Motor neuron (in vitro differentiated cells): ENCODE measurements at regions not wholly inside any gene's neighbourhood (a gene's known extent, or its start where the extent isn't known, plus 50 kb on each side); places are given as distances from the start of the nearest gene placed in this dataset.
A peak's percentile ranks its signal among the peaks of the same experiment; 100 is the strongest.

Experiments used
- ATAC-seq, 8 experiments: fragments of 200-7000 bp; cut with Tn5 transposase; replicated peaks in 6 of 8; 2 replicates each; pipeline ENCODE4 v1.8.0; 2021; ENCODE audit warnings: mild to moderate bottlenecking in 8 of 8, moderate library complexity in 8 of 8
- H3K27ac ChIP-seq, 2 donors: fragments of 250-450 bp; sonication (Bioruptor Pico); 2 replicates each; pipeline ENCODE4 v1.9.0; 2021; ENCODE audit warnings: antibody characterized with exemption in 2 of 2, mild to moderate bottlenecking in 2 of 2, moderate library complexity in 1 of 2
- H3K4me1 ChIP-seq, 2 donors: fragments of 250-450 bp; sonication (Bioruptor Pico); replicated peaks in 1 of 2; 2 replicates each; pipeline ENCODE4 v1.6.1; 2021; ENCODE audit warnings: antibody characterized with exemption in 2 of 2, mild to moderate bottlenecking in 2 of 2, moderate library complexity in 1 of 2
- H3K4me3 ChIP-seq, 5 donors: fragments of 250-450 bp; sonication (Bioruptor Pico); 2 replicates each; pipeline ENCODE4 v1.9.0; 2021; ENCODE audit warnings: antibody characterized with exemption in 5 of 5, mild to moderate bottlenecking in 5 of 5, moderate library complexity in 4 of 5
- WGBS, 10 experiments: fragments of 450-650 bp; shearing (Covaris generic); methylation state at CpG; one replicate each; pipeline ENCODE4 v1.0.0; 2022; 5-methylcytosine and 5-hydroxymethylcytosine counted together
- in situ Hi-C, 9 experiments: fragments of 400-800 bp; cut with MboI; loops; one replicate each; pipeline ENCODE4 v1.15.0; 2021; ENCODE audit warnings: low sequenced_read_pairs in 9 of 9, low pct_unique_long_range_greater_than_20kb in 2 of 9; ENCODE audit not compliant: unreplicated experiment in 9 of 9

DNA sequence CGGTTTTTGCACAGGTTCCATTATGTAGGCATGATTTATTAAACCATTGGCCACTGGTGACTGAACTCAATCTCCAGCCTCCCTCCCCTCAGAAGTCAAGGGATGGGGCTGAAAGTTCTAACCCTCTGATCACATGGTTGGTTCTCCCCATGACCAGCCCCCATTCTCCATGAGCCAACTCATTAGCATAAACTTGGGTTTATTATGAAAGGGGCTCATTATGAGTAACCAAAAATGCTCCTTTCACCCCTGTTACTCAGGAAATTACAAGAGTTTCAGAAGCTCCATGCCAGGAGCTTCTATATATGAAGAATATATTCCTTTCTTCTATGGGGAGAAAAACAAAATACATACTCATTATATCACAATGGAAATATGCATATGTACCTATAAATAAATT lies 555.3 kb downstream of the HS3ST4 start:
- Histone ChIP-seq H3K27ac (no peak overlapping the region), H3K4me1 (no peaks in the 10 kb centered on the region), H3K4me3 (no peak overlapping the region)
- no peak for ATAC-seq
- WGBS, 10 experiments: 20 to 86% (median 43%) methylated on average over 1 of the region's 1 CpG; no CpG with 5 or more reads in 7 of the 10 experiments
- in situ Hi-C loops: no loop called here

DNA sequence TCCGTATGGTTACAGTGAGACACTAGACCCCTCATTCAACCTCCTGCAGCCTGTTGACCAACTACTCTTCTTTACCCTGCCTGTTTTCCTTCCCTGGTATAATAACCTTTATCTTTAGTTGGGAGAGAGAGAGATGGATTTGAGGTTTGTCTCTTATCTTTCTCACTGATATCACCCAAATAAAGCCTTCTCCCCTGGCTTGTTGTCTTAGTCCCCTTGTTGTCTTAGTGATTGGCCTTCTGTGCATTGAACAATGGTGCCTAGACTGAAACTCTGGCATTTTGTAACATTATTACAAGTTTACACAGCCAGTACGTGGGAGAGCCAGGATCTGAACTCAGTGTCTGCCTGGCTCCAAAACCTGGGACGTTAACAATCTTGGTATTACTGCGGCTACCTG lies 560.8 kb downstream of the HS3ST4 start:
- no peak overlapping the region for H3K4me3 ChIP-seq
- H3K4me1 ChIP-seq: no peaks in the 10 kb centered on the region
- no peak for ATAC-seq
- no peak overlapping the region for H3K27ac ChIP-seq
- WGBS, 10 experiments: 0 to 100% (median 42%) methylated on average over 1 to 4 of the region's 4 CpGs; no CpG with 5 or more reads in 1 of the 10 experiments
- in situ Hi-C loops: no loop called here

DNA sequence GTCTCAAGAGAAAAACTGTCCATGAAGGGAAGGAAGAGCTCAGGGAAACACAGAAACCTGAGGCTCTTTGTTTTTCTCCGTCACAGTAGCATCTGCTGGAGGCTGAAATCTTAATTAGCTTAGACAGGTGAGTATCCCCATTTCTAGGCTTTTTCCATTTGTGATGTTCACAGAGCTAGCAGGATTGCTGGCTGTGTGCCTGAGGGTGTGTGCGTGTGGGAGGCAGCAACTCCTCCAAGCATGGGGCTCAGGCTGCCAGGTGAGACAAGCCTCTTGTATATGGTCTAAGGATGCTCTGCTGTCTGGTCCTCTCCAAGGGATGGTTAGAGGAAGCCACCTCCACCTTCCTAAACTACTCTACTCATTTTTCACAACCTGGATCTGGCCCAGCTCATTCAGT lies 569.9 kb downstream of the HS3ST4 start:
- no peak for ATAC-seq
- 20 to 100% (median 68%) methylated on average over 1 to 2 of the region's 2 CpGs; no CpG with 5 or more reads in 6 of the 10 experiments for WGBS, 10 experiments
- Histone ChIP-seq H3K27ac (no peak overlapping the region), H3K4me3 (no peak overlapping the region), H3K4me1 (no peaks in the 10 kb centered on the region)
- in situ Hi-C loops: no loop called here

DNA sequence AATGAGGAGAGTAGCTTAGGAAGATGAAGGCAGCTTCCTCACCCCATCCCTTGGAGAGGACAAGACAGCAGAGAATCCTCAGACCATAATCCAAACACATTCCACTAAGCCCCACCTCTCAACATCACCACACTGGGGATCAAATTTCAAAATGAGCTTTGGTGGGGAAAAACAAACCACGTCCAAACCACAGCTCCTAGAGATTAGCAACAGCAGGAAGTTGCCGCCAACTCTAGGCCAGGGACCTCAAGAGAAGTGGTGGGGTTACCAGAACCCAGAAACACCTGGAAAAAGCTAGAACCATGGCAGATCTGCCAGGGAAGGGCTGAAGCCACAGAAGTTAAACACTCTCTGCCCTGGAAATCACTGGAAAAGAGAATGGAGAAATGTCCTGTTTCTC lies 571.6 kb downstream of the HS3ST4 start:
- in situ Hi-C loops: no loop called here

DNA sequence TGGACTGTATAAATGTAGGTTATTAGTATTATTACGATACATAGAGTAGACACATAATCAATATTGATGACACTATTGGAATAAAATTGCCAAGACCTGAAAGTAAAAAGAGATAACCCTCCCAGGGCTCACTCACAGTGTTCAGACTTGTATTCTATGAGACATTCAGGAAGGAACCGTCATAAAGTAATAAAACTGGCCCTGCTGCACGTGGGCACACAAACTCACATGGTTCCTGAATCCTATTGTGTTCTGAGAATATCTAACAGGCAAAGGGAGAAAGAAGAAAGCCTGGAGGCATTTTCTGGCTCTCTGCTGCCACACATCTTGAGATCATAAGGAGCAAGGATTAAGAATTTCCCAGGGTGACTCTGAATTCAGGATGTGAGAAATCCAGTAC lies 575.9 kb downstream of the HS3ST4 start:
- ATAC-seq: no peak
- 0 to 83% (median 37%) methylated on average over 1 to 3 of the region's 3 CpGs for WGBS, 10 experiments

More for the DNA sequence above, 571.6 kb downstream of the HS3ST4 start:
- no peak for ATAC-seq
- 0 to 60% (median 33%) methylated on average over 1 to 2 of the region's 2 CpGs; no CpG with 5 or more reads in 4 of the 10 experiments for WGBS, 10 experiments
- Histone ChIP-seq H3K4me3 (no peak overlapping the region), H3K4me1 (no peaks in the 10 kb centered on the region), H3K27ac (no peak overlapping the region)

DNA sequence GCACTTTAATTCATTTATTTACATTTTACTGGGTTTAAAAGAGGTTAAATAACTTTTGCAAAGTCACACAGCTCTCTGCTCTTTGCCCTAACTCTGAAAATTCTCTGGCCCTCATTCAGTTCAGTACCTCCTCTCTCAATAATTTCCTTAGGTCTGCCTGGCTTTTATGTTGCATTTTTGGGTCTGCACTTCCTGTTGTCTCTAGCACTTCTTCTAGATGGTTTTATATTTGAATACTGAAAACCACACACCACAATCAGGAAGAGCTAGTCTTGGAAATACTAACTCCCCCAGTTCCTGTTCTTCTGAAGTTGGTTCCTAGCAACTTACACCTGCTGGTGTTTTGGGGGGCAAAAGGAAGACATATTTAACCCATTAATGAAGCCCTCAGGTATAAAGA lies 577.9 kb downstream of the HS3ST4 start:
- in situ Hi-C loops: no loop called here
- no peak overlapping the region for H3K4me3 ChIP-seq
- no peak for ATAC-seq
- H3K27ac ChIP-seq: no peak overlapping the region
- H3K4me1 ChIP-seq: no peaks in the 10 kb centered on the region

More for the DNA sequence above, 575.9 kb downstream of the HS3ST4 start:
- Histone ChIP-seq H3K4me3 (no peak overlapping the region), H3K4me1 (no peaks in the 10 kb centered on the region), H3K27ac (no peak overlapping the region)
- in situ Hi-C loops: no loop called here

DNA sequence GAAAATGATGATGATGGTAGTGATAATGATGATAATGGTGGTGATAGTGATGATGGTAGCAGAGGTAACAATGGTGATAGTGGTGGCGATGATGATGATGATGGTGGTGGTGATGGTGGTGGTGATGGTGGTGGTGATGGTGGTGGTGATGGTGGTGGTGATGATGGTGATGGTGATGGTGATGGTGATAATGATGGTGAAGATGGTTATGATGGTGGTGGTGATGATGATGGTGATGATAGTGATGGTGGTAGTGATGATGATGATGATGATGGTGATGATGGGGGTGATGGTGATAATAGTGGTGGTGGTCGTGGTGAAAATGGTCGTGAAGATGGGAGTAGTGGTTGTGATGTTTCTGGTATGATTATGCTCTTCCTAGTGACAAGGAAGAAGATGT lies 581.8 kb downstream of the HS3ST4 start:
- 0 to 91% (median 36%) methylated on average over 1 to 3 of the region's 3 CpGs for WGBS, 10 experiments
- Histone ChIP-seq H3K27ac (no peak overlapping the region), H3K4me1 (peaks cover 0 to 10% of the 10 kb centered on the region in 2 donors), H3K4me3 (no peak overlapping the region)
- ATAC-seq: no peak
- in situ Hi-C loops: no loop called here

DNA sequence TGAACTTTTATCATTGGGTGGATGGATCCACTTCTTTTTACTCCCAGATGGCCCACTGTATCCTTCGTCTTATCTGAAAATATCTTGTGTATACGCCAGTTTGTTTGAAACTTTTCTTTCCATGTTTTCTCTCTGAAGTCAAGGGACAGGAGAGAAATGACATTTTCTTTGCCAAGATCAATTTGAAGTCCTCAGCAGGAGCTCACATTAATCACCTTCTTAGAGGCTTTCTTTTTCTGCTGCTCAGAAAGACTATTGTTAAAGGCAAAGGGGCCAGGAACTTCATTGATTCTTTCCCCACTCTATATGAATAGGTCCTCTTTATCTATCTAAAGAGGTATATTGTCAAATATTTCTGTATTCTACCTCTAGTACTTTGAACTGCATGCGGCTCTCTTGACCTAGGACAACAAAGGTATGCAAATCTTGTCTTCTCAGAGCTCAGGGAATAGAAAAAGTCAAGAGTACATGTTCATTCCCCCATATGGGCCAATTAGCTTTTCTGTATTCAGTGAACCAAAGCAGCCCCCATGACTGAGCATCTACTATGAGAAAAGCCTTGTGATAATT lies 583.3 kb downstream of the HS3ST4 start:
- no peak for ATAC-seq
- Histone ChIP-seq H3K27ac (no peak overlapping the region), H3K4me1 (peaks cover 0 to 10% of the 10 kb centered on the region in 2 donors), H3K4me3 (no peak overlapping the region)
- in situ Hi-C loops: no loop called here
- 0 to 59% (median 27%) methylated on average over 2 to 3 of the region's 3 CpGs; no CpG with 5 or more reads in 1 of the 10 experiments for WGBS, 10 experiments

DNA sequence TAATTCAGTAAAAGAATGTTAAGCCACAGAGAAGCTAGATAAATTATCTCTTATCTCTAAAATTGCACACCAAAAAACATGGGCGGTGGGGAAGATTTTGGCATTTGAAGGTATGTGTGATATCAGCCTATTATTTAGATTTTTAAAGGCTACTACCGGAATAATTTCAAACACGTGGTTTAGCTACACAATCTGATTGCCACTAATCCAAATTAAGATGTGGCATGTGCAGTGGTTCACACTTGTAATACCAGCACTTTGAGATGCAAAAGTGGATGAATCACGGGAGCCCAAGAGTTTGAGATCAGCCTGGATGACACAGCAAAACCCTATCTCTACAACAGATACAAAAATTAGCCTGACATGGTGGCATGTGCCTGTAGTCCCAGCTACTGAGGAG lies 584.5 kb downstream of the HS3ST4 start:
- H3K27ac ChIP-seq: no peak overlapping the region
- peaks cover 0 to 10% of the 10 kb centered on the region in 2 donors for H3K4me1 ChIP-seq
- no peak overlapping the region for H3K4me3 ChIP-seq
- WGBS, 10 experiments: 0 to 100% (median 45%) methylated on average over 1 to 4 of the region's 4 CpGs; no CpG with 5 or more reads in 2 of the 10 experiments
- no peak for ATAC-seq
- in situ Hi-C loops: no loop called here

DNA sequence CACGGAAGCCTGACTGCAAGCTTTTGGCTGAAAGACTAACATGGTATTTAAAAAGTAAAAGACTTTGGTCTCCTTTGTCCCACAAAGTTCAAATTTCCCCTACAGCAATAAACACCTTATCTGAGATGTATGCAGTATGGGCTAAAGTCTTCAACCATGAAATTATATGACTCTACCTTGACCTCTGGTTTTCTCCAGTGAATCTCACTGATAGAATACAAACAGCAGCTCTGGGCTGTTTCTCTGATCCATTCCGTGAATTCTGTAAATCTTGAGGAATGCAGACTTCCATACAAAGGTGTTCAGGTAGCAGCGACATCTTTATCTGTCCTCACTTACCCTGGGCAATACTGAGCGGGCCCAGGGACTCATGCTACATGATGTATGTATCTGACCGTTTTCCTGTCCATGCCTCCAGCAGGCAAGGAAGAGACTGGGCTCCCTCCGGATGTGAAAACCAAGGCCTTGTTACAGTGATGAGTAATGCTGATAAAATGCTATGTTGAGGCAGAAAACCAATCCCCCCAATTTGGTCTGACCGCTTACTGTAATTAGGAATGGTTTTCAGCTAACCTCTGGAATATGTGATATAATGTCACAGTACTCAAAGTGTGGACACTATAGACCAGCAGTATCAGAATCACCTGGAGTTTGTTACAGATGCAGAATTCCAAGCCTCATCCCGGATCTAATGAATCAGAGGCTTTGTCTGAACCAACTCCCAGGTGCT lies 589.8 kb downstream of the HS3ST4 start:
- in situ Hi-C loops: no loop called here
- ATAC-seq: no peak
- Histone ChIP-seq H3K27ac (no peak overlapping the region), H3K4me1 (no peaks in the 10 kb centered on the region), H3K4me3 (no peak overlapping the region)
- 0 to 100% (median 33%) methylated on average over 1 to 7 of the region's 8 CpGs for WGBS, 10 experiments

DNA sequence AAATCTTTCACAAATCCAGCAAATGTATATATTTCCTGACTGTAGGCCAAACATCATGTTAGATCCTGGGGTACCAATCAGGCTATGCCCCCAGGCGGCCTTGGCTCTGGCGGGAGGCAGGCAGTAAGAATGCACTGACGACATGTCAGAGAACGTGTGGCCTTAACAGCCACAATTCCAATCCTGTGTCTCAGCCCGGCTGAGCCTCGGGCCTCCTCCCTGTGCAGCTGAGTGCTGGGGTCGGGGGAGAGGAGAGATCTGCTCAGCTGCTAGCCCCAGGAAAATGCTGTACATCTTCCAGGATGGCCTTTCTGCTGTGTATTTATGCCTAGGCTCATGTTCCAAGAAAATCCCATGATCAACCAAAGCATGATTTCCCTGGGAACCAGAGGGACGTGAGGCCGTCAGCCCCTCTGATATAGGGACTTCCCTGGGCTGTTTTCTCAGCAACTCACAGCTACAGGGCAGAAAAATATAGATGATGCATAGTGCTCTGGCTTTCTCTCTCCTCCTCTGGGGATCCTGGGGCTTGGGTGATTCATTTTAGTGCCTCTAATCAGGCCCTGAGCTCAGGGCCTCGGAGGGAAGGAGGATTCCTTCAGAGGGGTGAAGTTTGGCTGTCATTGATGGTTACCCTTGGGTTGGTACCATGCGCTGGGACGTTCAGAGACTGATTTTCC lies 604.0 kb downstream of the HS3ST4 start:
- peak overlapping the region; percentile 22 to 66 for H3K27ac ChIP-seq
- H3K4me1 ChIP-seq: peaks cover 3 to 16% of the 10 kb centered on the region in 2 donors
- H3K4me3 ChIP-seq: no peak overlapping the region
- ATAC-seq: peak in 5 of 8 experiments; percentile 12 to 89 (median 67)
- 9 to 83% (median 59%) methylated on average over 3 to 5 of the region's 12 CpGs; no CpG with 5 or more reads in 4 of the 10 experiments for WGBS, 10 experiments
- in situ Hi-C loops: no loop called here

DNA sequence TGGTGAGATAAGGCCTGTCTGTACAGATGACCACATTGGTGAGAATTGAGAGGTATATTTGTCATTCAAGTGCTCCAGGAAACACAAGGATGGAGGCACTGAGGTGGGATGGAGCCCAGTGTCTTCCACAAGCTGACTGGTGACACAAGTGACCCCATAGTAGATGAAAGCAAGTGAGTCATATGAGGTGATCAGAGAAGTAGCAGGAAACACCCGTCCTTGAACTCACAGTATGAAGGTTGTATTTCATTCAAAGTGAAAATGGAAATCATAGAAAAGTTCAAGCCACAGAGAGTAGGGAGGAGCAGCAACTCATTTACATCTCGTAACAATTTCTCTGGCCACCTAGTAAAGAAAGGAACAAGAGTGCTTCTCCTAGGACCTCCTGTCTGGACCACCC lies 609.8 kb downstream of the HS3ST4 start:
- in situ Hi-C loops: no loop called here
- peaks cover 2 to 4% of the 10 kb centered on the region in 2 donors for H3K4me1 ChIP-seq
- no peak overlapping the region for H3K27ac ChIP-seq
- ATAC-seq: no peak
- 0 to 82% (median 29%) methylated on average over 1 to 2 of the region's 2 CpGs; no CpG with 5 or more reads in 4 of the 10 experiments for WGBS, 10 experiments
- H3K4me3 ChIP-seq: no peak overlapping the region

DNA sequence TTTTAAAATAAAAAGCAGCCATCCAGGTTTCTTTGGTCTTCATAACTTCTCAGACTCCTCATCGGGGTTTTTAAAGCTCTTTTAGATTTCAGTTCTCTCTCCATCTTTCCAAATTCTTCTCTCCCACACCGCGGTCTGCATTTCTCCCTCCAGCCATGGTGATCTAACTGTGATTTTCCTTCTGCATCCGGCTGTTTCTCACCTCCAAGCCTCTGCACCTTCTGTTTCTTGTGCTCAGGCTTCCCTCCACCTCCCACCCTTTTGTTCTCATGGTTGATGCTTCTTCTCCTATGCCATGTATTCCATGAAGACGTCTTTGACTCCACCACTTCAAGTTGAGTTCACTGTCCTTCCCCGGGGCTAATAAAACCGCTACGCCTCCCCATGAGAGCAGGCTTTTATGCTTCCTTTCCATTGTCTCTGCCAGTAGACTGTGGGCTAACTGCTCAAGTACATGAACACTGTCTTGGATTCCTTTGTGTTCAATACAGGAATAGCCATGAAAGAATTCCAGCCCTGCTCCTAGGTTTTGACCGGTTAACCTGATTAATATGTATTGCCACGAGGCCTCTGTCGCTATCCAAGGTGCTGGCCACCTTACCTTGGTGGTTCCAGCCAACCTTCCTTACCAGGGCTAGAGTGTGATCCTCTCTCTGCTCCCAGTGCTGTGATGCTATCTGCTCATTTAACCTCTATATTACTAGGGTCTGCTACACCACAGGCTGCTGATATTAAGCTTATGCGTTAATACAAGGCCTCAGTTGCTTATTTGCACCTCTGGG lies 625.1 kb downstream of the HS3ST4 start:
- WGBS, 10 experiments: 13 to 84% (median 54%) methylated on average over 1 to 11 of the region's 12 CpGs
- no peak overlapping the region for H3K4me3 ChIP-seq
- ATAC-seq: no peak
- no peak overlapping the region for H3K27ac ChIP-seq
- in situ Hi-C loops: no loop called here
- H3K4me1 ChIP-seq: peaks cover 12 to 20% of the 10 kb centered on the region in 2 donors
